Upper lobe of left lung (tissue), 4 donors: ENCODE measurements at regions not wholly inside any gene's neighbourhood (a gene's known extent, or its start where the extent isn't known, plus 50 kb on each side); places are given as distances from the start of the nearest gene placed in this dataset.

ENCODE experiments used
- POLR2A ChIP-seq, 4 donors: fragments of 450-650 bp; IDR thresholded peaks; one replicate each; pipeline ENCODE4 v1.5.1; 2016 to 2017; ENCODE audit warnings: antibody characterized with exemption in 4 of 4, mild to moderate bottlenecking in 2 of 4
- POLR2AphosphoS5 ChIP-seq, 2 donors: sonication (generic); formaldehyde crosslinking; IDR thresholded peaks; one replicate each; pipeline ENCODE4 v1.5.1; 2017; ENCODE audit warnings: antibody characterized with exemption in 2 of 2
- TF ChIP-seq, protein P1 (sequence below), 6 experiments: fragments of 450-650 bp in 4 of 6; fragments of 200-600 bp in 2 of 6; sonication (generic) in 2 of 6; IDR thresholded peaks; one replicate each; pipeline ENCODE4 v1.5.1; 2016 to 2019; ENCODE audit warnings: antibody characterized with exemption in 6 of 6

DNA sequence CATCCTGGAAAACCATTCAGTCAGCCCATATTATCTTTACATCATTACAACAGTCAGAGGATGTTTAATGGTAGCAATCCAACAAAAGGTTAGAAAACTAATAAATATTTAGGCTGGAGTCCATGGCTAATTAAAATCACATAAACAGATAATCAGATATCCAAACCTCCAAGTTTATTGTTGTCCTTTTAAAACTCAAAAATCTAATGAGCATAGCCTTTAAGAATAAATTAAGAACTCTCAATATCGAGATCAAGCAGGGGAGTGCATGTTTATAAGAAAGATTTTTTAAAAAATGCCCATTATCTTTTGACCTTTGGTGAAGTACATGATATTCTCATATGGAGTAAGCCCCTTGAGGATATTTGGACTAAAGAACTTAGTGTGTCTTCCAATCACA, 842.9 kb upstream of the SEMA6A start:
- TF ChIP-seq POLR2A (IDR thresholded peaks at IDR 0.05) (no peak), POLR2AphosphoS5 (IDR thresholded peaks at IDR 0.05) (no peak)
- TF ChIP-seq, protein P1, sequence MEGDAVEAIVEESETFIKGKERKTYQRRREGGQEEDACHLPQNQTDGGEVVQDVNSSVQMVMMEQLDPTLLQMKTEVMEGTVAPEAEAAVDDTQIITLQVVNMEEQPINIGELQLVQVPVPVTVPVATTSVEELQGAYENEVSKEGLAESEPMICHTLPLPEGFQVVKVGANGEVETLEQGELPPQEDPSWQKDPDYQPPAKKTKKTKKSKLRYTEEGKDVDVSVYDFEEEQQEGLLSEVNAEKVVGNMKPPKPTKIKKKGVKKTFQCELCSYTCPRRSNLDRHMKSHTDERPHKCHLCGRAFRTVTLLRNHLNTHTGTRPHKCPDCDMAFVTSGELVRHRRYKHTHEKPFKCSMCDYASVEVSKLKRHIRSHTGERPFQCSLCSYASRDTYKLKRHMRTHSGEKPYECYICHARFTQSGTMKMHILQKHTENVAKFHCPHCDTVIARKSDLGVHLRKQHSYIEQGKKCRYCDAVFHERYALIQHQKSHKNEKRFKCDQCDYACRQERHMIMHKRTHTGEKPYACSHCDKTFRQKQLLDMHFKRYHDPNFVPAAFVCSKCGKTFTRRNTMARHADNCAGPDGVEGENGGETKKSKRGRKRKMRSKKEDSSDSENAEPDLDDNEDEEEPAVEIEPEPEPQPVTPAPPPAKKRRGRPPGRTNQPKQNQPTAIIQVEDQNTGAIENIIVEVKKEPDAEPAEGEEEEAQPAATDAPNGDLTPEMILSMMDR (IDR thresholded peaks at IDR 0.05), result no peak
